HepG2 (cell line): ENCODE measurements at regions not wholly inside any gene's neighbourhood (a gene's known extent, or its start where the extent isn't known, plus 50 kb on each side); places are given as distances from the start of the nearest gene placed in this dataset.

Source experiments
- ATAC-seq: fragments of 200-7000 bp; cut with Tn5 transposase; 3 replicates; pipeline ENCODE4 v1.9.1; 2020; ENCODE audit warnings: mild to moderate bottlenecking, moderate library complexity
- BruUV-seq: library from RNA; stranded (reverse); fragments of 400-500 nt; replicated peaks from 2 replicates; lab custom pipeline; 2021; lab: Mats Ljungman, UMichigan
- CTCF ChIA-PET: fragments of 300-600 bp; formaldehyde crosslinking; extraction: SDS; loops from one replicate; lab custom pipeline; 2021; ENCODE audit warnings: low total read pairs, inconsistent platforms, low intra/inter-chr PET ratio; lab: Yijun Ruan, JAX
- POLR2A ChIA-PET: fragments of 350-600 bp; sonication (Branson Sonifier 250); formaldehyde crosslinking; loops from one replicate; lab custom pipeline; 2020; ENCODE audit warnings: antibody characterized with exemption, inconsistent platforms; lab: Yijun Ruan, JAX
- DNase-seq: peaks from one replicate; pipeline ENCODE4 v3.0.0-alpha.2; 2015; ENCODE audit warnings: low spot score
- FAIRE-seq: peaks from 3 replicates; lab custom pipeline; 2011; peaks lifted over from hg19 to GRCh38; lab: Jason Lieb, UNC
- H2AFZ ChIP-seq: one replicate; pipeline ENCODE4 v1.6.1; 2011; ENCODE audit warnings: low read length, inconsistent platforms
- H3K27ac ChIP-seq: fragments of 300-600 bp; 3 replicates; pipeline ENCODE4 v1.8.0; 2011; ENCODE audit warnings: mixed run types, mild to moderate bottlenecking, mixed read lengths, low read length, inconsistent platforms; ENCODE audit not compliant: insufficient read depth; ENCODE audit errors: extremely low read length
- H3K27me3 ChIP-seq, 2 experiments: fragments of 200-600 bp in 1 of 2; 2 replicates in 1 of 2; 3 replicates in 1 of 2; pipeline versions ENCODE4 v1.6.0 to v1.8.0; 2011; ENCODE audit warnings: low read length in 2 of 2, mild to moderate bottlenecking in 2 of 2, moderate library complexity in 2 of 2, inconsistent platforms in 1 of 2; ENCODE audit not compliant: insufficient read depth in 2 of 2, control insufficient read depth in 1 of 2
- H3K36me3 ChIP-seq, 2 experiments: fragments of 200-600 bp in 1 of 2; replicated peaks in 1 of 2; 2 replicates in 1 of 2; 3 replicates in 1 of 2; pipeline versions ENCODE4 v1.5.1 to v1.8.0; 2011; ENCODE audit warnings: low read length in 2 of 2, inconsistent platforms in 1 of 2; ENCODE audit not compliant: insufficient read depth in 2 of 2, control insufficient read depth in 1 of 2
- H3K4me1 ChIP-seq: 2 replicates; pipeline ENCODE4 v1.5.1; 2012; ENCODE audit warnings: low read length, inconsistent platforms; ENCODE audit not compliant: insufficient read depth
- H3K4me2 ChIP-seq: 2 replicates; pipeline ENCODE4 v1.6.0; 2011; ENCODE audit warnings: low read depth, low read length, inconsistent platforms
- H3K4me3 ChIP-seq, 3 experiments: fragments of 200-600 bp in 1 of 3; sonication (generic), shearing (Covaris generic) in 1 of 3; replicated peaks in 1 of 3; 2 replicates each; pipeline ENCODE4 v1.5.1; 2011 to 2016; ENCODE audit warnings: low read length in 3 of 3, inconsistent platforms in 2 of 3, low read depth in 2 of 3, mild to moderate bottlenecking in 2 of 3, control low read depth in 1 of 3, mixed read lengths in 1 of 3; ENCODE audit not compliant: insufficient read depth in 1 of 3
- H3K79me2 ChIP-seq: one replicate; pipeline ENCODE4 v1.6.1; 2011; ENCODE audit warnings: low read length, inconsistent platforms; ENCODE audit not compliant: insufficient read depth
- H3K9ac ChIP-seq: 2 replicates; pipeline ENCODE4 v1.6.0; 2011; ENCODE audit warnings: mild to moderate bottlenecking, low read depth, low read length, inconsistent platforms; ENCODE audit not compliant: insufficient read depth
- H3K9me3 ChIP-seq: 2 replicates; pipeline ENCODE4 v1.5.1; 2012; ENCODE audit warnings: mild to moderate bottlenecking, low read length
- H4K20me1 ChIP-seq: 2 replicates; pipeline ENCODE4 v1.6.0; 2011; ENCODE audit warnings: inconsistent platforms, mild to moderate bottlenecking, low read length, moderate library complexity; ENCODE audit not compliant: insufficient read depth
- GTF3A ChIP-seq: sonication (generic); formaldehyde crosslinking; conservative IDR thresholded peaks from 2 replicates; pipeline ENCODE4 v1.4.0; 2020; ENCODE audit warnings: mild to moderate bottlenecking, missing genetic modification reagents
- MZF1 ChIP-seq: sonication (generic); formaldehyde crosslinking; IDR thresholded peaks from 2 replicates; pipeline ENCODE4 v1.8.1; 2023; ENCODE audit warnings: mild to moderate bottlenecking, missing genetic modification reagents, borderline replicate concordance
- NCOR1 ChIP-seq: fragments of 200-600 bp; sonication (generic); IDR thresholded peaks from 2 replicates; pipeline ENCODE4 v1.7.0; 2017; ENCODE audit warnings: antibody characterized with exemption, low read length, borderline replicate concordance
- PCBP1 ChIP-seq: fragments of 200-400 bp; formaldehyde crosslinking; IDR thresholded peaks from 2 replicates; pipeline ENCODE4 v1.6.1; 2017; ENCODE audit warnings: mild to moderate bottlenecking, low read depth, low read length, borderline replicate concordance
- POLR2AphosphoS5 ChIP-seq: IDR thresholded peaks from 2 replicates; pipeline ENCODE4 v1.6.1; 2012; ENCODE audit warnings: low read depth, low read length
- PRDM15 ChIP-seq: sonication (generic); formaldehyde crosslinking; IDR thresholded peaks from 2 replicates; pipeline ENCODE4 v1.4.0; 2020; ENCODE audit warnings: missing genetic modification reagents
- SOX6 ChIP-seq, 2 experiments: fragments of 450-650 bp in 1 of 2; sonication (generic) in 1 of 2; formaldehyde crosslinking in 1 of 2; IDR thresholded peaks; 2 replicates each; pipeline versions ENCODE4 v1.4.0 to v1.6.1; 2017 to 2020; ENCODE audit warnings: antibody characterized with exemption in 1 of 2, mild to moderate bottlenecking in 1 of 2, missing genetic modification reagents in 1 of 2
- STAT6 ChIP-seq: sonication (generic); formaldehyde crosslinking; IDR thresholded peaks from 2 replicates; pipeline ENCODE4 v1.4.0; 2020; ENCODE audit warnings: missing genetic modification reagents, mild to moderate bottlenecking, borderline replicate concordance
- ZBTB34 ChIP-seq: sonication (generic); formaldehyde crosslinking; IDR thresholded peaks from 2 replicates; pipeline ENCODE4 v1.8.0; 2022; ENCODE audit warnings: mild to moderate bottlenecking, missing genetic modification reagents
- ZNF333 ChIP-seq: sonication (generic); formaldehyde crosslinking; IDR thresholded peaks from 2 replicates; pipeline ENCODE4 v1.4.0; 2020; ENCODE audit warnings: mild to moderate bottlenecking, missing genetic modification reagents, borderline replicate concordance
- ZNF468 ChIP-seq: sonication (generic); formaldehyde crosslinking; IDR thresholded peaks from 2 replicates; pipeline ENCODE4 v1.8.0; 2022; ENCODE audit warnings: mild to moderate bottlenecking, moderate library complexity, missing genetic modification reagents
- ZNF574 ChIP-seq: sonication (generic); formaldehyde crosslinking; IDR thresholded peaks from 2 replicates; pipeline ENCODE4 v1.4.0; 2020; ENCODE audit warnings: missing genetic modification reagents
- ZNF674 ChIP-seq: sonication (generic); formaldehyde crosslinking; IDR thresholded peaks from 2 replicates; pipeline ENCODE4 v1.5.0; 2020; ENCODE audit warnings: low read depth, mild to moderate bottlenecking, missing genetic modification reagents
- ZNF678 ChIP-seq: sonication (generic); formaldehyde crosslinking; IDR thresholded peaks from 2 replicates; pipeline ENCODE4 v1.4.0; 2020; ENCODE audit warnings: mild to moderate bottlenecking, missing genetic modification reagents
- WGBS: methylation state at CpG from one replicate; pipeline ENCODE4 v1.1.6; 2017; ENCODE audit warnings: low lambda C conversion rate; 5-methylcytosine and 5-hydroxymethylcytosine counted together
- in situ Hi-C: cut with HindIII; loops from 2 replicates; pipeline ENCODE4 v1.10.0; 2017; ENCODE audit warnings: low pct_unique_long_range_greater_than_20kb; ENCODE audit not compliant: extremely low pct_ligation_motif_present
- intact Hi-C: fragments of 100-400 bp; cut with micrococcal nuclease; formaldehyde crosslinking; loops from one replicate; pipeline ENCODE4 v1.10.0; 2022; ENCODE audit not compliant: unreplicated experiment

GRCh38 chr5:111002036-111002435 is 69.5 kb upstream of the TSLP start:
- DNase-seq (no peak), ATAC-seq (no peak), FAIRE-seq (no peak)
- in situ Hi-C loops (no loop called here), intact Hi-C loops (no loop called here)
- Histone ChIP-seq H3K36me3 (no peaks in the 10 kb centered on the region), H3K9me3 (no peaks in the 10 kb centered on the region), H3K9ac (no peak overlapping the region), H3K4me3 (no peak overlapping the region), H4K20me1 (no peaks in the 10 kb centered on the region), H3K79me2 (no peaks in the 10 kb centered on the region), H3K4me2 (no peak overlapping the region), H3K27ac (no peak overlapping the region), H3K27me3 (no peaks in the 10 kb centered on the region), H3K4me1 (no peaks in the 10 kb centered on the region), H2AFZ (no peak overlapping the region)
- POLR2A ChIA-PET = no interaction called here
- BruUV-seq = no TSS peak
- CTCF ChIA-PET = no interaction called here
- WGBS = 0% methylated on average over 2 of the region's 3 CpGs
- TF ChIP-seq ZNF574 (no peak), PCBP1 (no peak), GTF3A (CRISPR knock-in tag) (no peak), ZNF674 (CRISPR knock-in tag) (no peak), SOX6 (IDR thresholded peaks at IDR 0.05) (no peak), SOX6 (CRISPR knock-in tag; IDR thresholded peaks at IDR 0.05) (no peak), PRDM15 (CRISPR knock-in tag) (no peak), NCOR1 (no peak), ZBTB34 (CRISPR knock-in tag) (no peak), POLR2AphosphoS5 (no peak), STAT6 (CRISPR knock-in tag) (no peak), MZF1 (CRISPR knock-in tag) (no peak), ZNF468 (CRISPR knock-in tag) (no peak), ZNF678 (CRISPR knock-in tag) (no peak), ZNF333 (CRISPR knock-in tag) (no peak)
